ENCODE measurements at regions not wholly inside any gene's neighbourhood (a gene's known extent, or its start where the extent isn't known, plus 50 kb on each side); places are given as distances from the start of the nearest gene placed in this dataset.

DNA sequence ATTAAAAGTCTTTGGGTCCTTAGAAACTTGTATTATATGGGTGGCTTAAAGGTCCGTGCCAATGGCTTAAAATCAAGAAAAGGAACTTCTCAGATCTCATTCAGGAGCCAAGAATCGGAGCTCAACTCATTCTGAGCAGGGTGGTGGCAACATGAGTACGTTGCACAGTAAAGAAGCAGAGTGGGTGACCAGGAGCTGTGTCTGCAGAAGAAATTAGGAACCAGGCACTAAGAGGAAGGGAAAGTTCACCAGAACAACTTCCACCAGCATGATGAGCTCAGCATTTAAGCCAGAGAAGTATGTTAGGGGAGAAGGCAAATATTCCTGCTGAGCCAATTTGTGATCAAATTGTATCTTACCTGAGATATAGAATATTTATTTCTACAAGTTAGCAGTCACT lies 236.0 kb upstream of the NRP1 start:
- DNase-seq, result no peak

- no peak for DNase-seq
Measured at GRCh38 chr10:33569702-33570101, 235.2 kb upstream of the NRP1 start.

- DNase-seq, result no peak
Measured at GRCh38 chr10:33566426-33566825, 232.0 kb upstream of the NRP1 start.

GRCh38 chr10:33566001-33566400 lies 231.5 kb upstream of the NRP1 start:
- no peak for DNase-seq

DNA sequence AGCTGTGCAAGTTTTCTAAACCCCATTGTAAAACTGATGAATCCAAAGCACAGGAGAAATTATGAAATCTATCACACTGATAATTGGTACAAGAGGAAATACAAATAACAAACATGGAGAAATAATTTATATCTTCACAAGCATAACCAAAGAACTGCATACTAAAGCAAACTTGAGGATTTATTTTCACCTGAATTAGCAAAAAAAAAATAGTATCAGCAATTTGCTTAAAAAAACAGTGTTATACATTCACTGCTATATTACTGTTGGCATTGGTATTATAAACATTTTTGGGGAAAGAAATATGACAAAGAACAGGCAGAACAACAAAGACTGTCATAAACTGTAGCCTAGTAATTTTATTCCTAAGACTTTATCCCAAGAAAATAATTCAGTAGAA lies 230.8 kb upstream of the NRP1 start:
- DNase-seq, result no peak

DNA sequence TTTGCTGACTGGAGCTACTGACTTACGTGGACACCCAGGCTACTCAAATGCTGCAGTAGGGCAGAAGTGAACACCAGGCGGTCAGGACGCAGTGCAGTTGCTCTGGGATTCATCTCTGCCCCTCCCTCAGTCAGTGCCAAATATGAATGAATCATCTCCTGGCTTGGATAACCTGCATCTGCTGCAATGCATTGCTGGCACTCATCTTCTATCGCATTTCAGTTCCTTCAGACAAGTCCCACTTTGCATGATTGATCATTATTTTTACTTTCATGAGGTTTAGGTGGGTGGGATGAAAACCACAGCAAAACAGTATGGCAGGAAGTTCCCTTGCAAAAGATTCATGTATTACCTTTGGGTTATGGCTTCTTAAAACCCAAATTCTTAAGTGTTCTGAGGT lies 224.6 kb upstream of the NRP1 start:
- DNase-seq, result no peak

GRCh38 chr10:33557313-33557712 lies 222.8 kb upstream of the NRP1 start:
- no peak for DNase-seq

DNA sequence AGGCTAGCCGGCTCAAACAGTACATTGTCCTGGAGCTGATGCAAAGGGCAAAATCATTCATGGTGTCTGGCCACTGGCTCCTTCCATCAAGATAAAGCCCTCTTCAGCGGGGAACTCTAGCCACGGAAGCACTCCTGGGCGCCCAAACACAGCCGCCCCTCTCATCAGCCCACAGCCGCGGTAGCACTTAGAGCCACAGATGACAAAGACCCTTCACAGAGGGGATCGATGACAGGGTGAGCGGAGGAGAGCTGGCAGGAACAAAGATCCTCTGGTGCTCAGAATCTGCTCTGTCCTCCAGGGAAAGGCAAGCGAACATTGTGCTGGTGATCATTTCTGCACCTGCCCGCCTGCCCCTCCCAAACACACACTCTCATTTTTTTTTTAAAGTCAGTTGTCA lies 222.2 kb upstream of the NRP1 start:
- no peak for DNase-seq

- no peak for DNase-seq
Measured at GRCh38 chr10:33556103-33556502, 221.6 kb upstream of the NRP1 start.

GRCh38 chr10:33553748-33554571 lies 219.5 kb upstream of the NRP1 start:
- DNase-seq, result no peak

- no peak for DNase-seq
Measured at GRCh38 chr10:33552290-33552689, 217.8 kb upstream of the NRP1 start.

DNA sequence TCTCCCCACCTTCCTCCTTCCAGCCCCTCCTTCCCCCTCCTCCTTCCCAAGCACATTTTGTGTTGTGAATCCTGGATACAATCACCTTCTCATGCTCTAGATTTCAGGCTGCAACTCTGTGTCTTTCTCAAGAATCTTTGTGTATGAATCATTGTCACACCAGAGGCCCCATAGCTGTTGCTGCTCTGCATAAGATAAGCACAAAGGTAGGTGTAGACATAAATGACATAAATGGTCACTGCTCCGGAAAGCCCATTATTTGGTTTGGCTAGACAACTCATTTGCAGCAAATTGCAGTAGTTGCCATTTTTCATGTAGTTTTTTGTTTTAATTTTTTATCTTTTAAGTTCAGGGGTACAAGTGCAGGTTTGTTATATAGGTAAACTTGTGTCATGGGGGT lies 216.3 kb upstream of the NRP1 start:
- no peak for DNase-seq

GRCh38 chr10:33547976-33548375 lies 213.5 kb upstream of the NRP1 start:
- DNase-seq, result no peak

DNA sequence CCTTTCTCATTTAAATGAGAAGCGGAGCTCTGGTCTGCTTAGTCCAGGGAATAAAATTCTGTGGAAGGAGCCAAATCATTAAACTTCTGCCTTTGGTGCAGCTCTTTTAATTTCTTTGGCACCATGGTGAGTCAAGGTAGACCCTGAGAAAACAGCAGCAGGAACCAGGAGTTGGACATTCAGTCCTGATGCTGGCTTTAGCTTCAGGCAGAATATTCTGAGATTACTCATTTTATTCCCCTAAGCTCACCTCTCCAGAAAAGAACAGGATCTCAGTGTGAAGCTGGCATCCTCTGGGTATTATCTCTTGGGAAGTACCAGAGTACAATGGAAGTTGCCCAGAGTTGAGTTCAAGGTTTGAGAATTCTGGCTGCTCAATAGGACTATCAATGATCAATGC lies 211.6 kb upstream of the NRP1 start:
- DNase-seq, result no peak

GRCh38 chr10:33542752-33543505 lies 208.5 kb upstream of the NRP1 start:
- DNase-seq, result no peak

GRCh38 chr10:33539116-33539515 lies 204.6 kb upstream of the NRP1 start:
- no peak for DNase-seq

DNA sequence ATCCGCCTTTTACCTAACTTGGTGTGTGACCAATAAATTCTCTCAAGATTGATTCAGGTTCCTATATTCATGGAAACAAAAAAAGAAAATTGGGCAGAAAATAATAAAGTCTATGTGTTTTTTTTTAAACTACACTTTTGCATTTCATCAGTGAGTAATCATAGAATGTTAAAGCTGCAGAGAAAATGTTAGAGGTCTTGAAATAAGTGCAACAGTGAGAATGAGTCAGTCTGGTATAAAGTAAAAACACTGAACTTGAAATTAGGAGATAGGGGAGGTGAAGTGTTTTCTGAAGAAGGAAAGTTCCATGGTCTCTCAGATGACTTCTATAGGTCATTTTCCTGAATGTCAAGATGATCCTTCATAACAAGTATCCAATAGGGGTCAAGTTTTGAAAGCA lies 202.6 kb upstream of the NRP1 start:
- DNase-seq, result no peak

GRCh38 chr10:33536508-33536907 lies 202.0 kb upstream of the NRP1 start:
- DNase-seq, result no peak

- DNase-seq, result no peak
Measured at GRCh38 chr10:33535866-33536265, 201.4 kb upstream of the NRP1 start.

DNA sequence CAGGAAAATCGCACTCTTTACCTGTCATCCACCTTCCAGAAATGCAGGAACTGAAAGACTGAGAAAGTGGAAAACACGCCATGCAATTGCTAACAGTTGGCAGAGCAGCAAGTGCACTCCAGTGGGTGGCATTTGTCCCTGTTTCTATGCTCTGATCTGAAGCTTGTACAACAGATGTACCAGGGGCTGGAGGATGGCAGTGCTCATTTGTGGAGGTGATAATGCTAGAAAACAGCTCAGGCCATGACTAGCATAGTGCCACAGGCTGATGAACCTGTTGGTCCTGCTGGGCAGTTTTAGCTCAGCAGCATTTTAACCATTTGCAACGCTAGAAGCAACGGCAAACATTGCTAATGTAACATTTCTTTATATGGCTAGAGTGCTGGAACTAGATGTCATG lies 199.9 kb upstream of the NRP1 start:
- DNase-seq, result no peak

DNA sequence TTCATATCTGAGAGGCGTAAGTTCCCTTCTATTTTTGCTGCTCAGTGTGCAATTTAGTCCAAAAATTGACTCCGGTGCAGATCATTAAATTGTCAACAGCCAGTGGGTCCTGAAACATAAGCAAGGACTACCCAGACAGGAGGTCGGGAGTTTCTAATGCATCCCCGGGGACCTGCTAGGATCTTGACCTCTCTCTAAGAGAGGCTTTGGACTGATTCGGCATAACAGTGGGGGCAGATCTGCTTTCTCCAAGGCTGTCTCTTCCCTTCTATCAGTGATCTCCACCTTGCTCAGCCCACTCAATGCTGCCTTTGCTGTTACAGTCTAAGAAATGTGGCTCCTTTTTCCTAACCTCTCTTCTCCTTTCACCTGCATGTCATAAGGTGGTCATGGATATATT lies 199.1 kb upstream of the NRP1 start:
- DNase-seq, result no peak

DNA sequence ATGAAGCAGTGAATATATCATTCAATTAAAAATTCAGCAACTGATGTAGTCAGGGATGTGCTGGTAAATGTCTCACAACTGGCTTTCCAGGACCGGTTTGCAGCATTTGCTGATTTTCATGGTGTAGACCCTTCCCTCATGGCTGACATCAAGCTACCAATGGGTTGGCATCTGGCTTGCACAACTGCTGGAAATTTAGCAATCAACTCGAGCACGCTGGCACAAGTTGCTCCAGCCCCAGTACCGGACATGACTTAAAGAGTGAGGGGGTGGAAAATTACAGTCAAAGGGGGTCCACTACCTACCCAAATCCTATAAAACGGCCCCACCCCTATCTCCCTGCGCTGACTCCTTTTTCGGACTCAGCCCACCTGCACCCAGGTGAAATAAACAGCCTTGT lies 198.4 kb upstream of the NRP1 start:
- no peak for DNase-seq

DNA sequence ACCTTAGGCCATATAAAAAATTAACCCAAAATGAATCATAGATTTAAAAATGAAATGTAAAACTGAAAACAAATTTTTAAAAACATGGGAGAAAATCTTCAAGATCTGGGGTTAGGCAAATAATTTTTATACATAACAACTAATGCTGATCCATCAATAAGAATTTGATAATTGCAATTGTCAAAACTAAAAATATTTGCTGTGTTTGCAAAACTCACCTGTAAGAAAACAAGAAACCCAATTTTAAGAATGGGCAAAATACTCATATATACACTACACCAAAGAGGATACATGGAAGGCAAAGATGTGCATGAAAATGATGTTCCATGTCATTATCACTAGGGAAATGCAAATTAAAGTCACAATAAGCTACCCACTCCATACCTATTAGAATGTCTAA lies 194.8 kb upstream of the NRP1 start:
- no peak for DNase-seq

DNA sequence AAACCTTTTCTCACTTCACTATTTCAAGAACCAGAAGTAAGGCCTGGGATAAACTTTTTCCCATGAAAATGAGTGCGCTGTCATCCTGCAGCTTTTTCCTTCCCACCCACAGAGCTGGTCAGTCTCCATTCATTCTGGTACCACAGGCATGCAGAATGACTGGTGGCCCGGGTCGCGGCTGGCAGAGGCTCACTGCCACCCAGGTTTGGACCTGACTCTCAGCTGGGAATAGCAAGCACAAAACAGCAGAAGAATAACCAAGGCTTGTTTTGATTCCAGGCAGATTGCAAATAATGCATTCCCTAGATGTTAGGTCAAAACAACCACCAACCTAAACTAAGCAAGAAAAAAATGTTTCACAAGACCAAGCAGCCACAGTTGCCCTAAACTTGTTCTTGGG lies 190.5 kb upstream of the NRP1 start:
- DNase-seq, result no peak

DNA sequence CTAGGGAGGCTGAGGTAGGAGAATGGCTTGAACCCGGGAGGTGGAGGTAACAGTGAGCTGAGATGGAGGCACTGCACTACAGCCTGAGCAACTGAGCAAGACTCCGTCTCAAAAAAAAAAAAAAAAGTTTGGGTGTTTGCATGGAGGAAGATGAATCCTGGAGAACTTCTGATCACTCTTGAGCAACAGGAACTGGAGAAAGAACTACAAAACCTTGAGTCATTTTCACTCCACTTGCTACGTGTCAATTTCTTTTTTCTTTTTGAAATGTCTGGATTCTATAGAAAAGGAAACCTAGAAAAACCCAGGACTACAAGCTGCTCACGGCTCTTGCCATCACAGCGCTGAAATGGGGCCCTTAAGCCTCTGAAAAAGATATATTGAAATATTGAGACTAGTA lies 189.6 kb upstream of the NRP1 start:
- no peak for DNase-seq

Measured in stimulated activated CD4-positive, alpha-beta T cell treated with anti-CD3 and anti-CD28 coated beads, Interleukin-12 subunit alpha, Interleukin-12 subunit beta, amount 100 ng/mL, for 4 hours (primary cell).